ENCODE measurements at regions not wholly inside any gene's neighbourhood (a gene's known extent, or its start where the extent isn't known, plus 50 kb on each side); places are given as distances from the start of the nearest gene placed in this dataset.

GRCh38 chr1:234874291-234875288 is 254.0 kb downstream of the TOMM20 start (continued):
- TF ChIP-seq PRDM10 (IDR thresholded peaks at IDR 0.05; ENCODE audit: partially characterized antibody) (no peak), ZBTB2 (IDR thresholded peaks at IDR 0.05) (peak; percentile 84), KAT7 (CRISPR knock-in tag; IDR thresholded peaks at IDR 0.05; ENCODE audit: borderline replicate concordance) (no peak; the same call in 1 of the 2 replicates), DLX4 (CRISPR knock-in tag; IDR thresholded peaks at IDR 0.05) (no peak), ZNF583 (CRISPR knock-in tag; IDR thresholded peaks at IDR 0.05) (peak; percentile 96), SNIP1 (IDR thresholded peaks at IDR 0.05; ENCODE audit: low read depth) (no peak), AFF4 (CRISPR knock-in tag; IDR thresholded peaks at IDR 0.05) (no peak; the same call in 1 of the 2 replicates), ZNF274 (IDR thresholded peaks at IDR 0.05; ENCODE audit: borderline replicate concordance, low read depth, low read length) (no peak), SUPT5H (IDR thresholded peaks at IDR 0.05) (no peak), UBTF (IDR thresholded peaks at IDR 0.05; ENCODE audit: borderline replicate concordance in 1 of 2, low read depth in 2 of 2, low read length in 2 of 2) (peak; percentile 50 to 81; a peak in 1 of 4 replicates), IRF9 (tag; IDR thresholded peaks at IDR 0.05) (peak; percentile 80), ILK (tag; IDR thresholded peaks at IDR 0.05; ENCODE audit: borderline replicate concordance, low read depth) (peak; percentile 5; the same call in 1 of the 2 replicates)

Data from K562 (cell line).